RKO (cell line): ENCODE measurements at regions not wholly inside any gene's neighbourhood (a gene's known extent, or its start where the extent isn't known, plus 50 kb on each side); places are given as distances from the start of the nearest gene placed in this dataset.
"Not testable (repeated sequence)": the region's sequence is repeated elsewhere in the genome, so short reads cannot be mapped to it uniquely, and the experiment has no call there.

ENCODE experiments used
- DNase-seq: peaks from one replicate; pipeline ENCODE4 v3.0.0-alpha.2; 2016; ENCODE audit warnings: low spot score

- DNase-seq: no peak
Measured at GRCh38 chr5:27963050-27963783, 924.8 kb upstream of the CDH9 start.

GRCh38 chr5:27962198-27962597, 923.8 kb upstream of the CDH9 start:
- DNase-seq: no peak

- DNase-seq: no peak
Measured at GRCh38 chr5:27947088-27947487, 908.7 kb upstream of the CDH9 start.

GRCh38 chr5:27944471-27944870, 906.1 kb upstream of the CDH9 start:
- no peak for DNase-seq

- DNase-seq: no peak
Measured at GRCh38 chr5:27938989-27939388, 900.6 kb upstream of the CDH9 start.

- no peak for DNase-seq
Measured at GRCh38 chr5:27928060-27928459, 889.7 kb upstream of the CDH9 start.

GRCh38 chr5:27911216-27911615, 872.8 kb upstream of the CDH9 start:
- no peak for DNase-seq

- no peak for DNase-seq
Measured at GRCh38 chr5:27908341-27908740, 870.0 kb upstream of the CDH9 start.

- DNase-seq: no peak
Measured at GRCh38 chr5:27906931-27907601, 868.7 kb upstream of the CDH9 start.

GRCh38 chr5:27906481-27906880, 868.1 kb upstream of the CDH9 start:
- DNase-seq: no peak

GRCh38 chr5:27900761-27901160, 862.4 kb upstream of the CDH9 start:
- DNase-seq: no peak

- no peak for DNase-seq
Measured at GRCh38 chr5:27876071-27876470, 837.7 kb upstream of the CDH9 start.

- no peak for DNase-seq
Measured at GRCh38 chr5:27875148-27875547, 836.8 kb upstream of the CDH9 start.

GRCh38 chr5:27868292-27868691, 829.9 kb upstream of the CDH9 start:
- DNase-seq: no peak

GRCh38 chr5:27855491-27855890, 817.1 kb upstream of the CDH9 start:
- DNase-seq: no peak

GRCh38 chr5:27854243-27854852, 816.0 kb upstream of the CDH9 start:
- no peak for DNase-seq

- DNase-seq: peak; percentile 4
Measured at GRCh38 chr5:27845248-27845647, 806.9 kb upstream of the CDH9 start.

- DNase-seq: not testable (repeated sequence)
Measured at GRCh38 chr5:27836704-27837103, 798.3 kb upstream of the CDH9 start.

- no peak for DNase-seq
Measured at GRCh38 chr5:27832886-27833285, 794.5 kb upstream of the CDH9 start.

- peak; percentile 15 for DNase-seq
Measured at GRCh38 chr5:27830546-27830945, 792.2 kb upstream of the CDH9 start.

- no peak for DNase-seq
Measured at GRCh38 chr5:27821681-27822080, 783.3 kb upstream of the CDH9 start.

GRCh38 chr5:27818888-27819287, 780.5 kb upstream of the CDH9 start:
- DNase-seq: no peak

GRCh38 chr5:27814983-27815382, 776.6 kb upstream of the CDH9 start:
- no peak for DNase-seq
